ENCODE measurements at regions not wholly inside any gene's neighbourhood (a gene's known extent, or its start where the extent isn't known, plus 50 kb on each side); places are given as distances from the start of the nearest gene placed in this dataset.

DNA sequence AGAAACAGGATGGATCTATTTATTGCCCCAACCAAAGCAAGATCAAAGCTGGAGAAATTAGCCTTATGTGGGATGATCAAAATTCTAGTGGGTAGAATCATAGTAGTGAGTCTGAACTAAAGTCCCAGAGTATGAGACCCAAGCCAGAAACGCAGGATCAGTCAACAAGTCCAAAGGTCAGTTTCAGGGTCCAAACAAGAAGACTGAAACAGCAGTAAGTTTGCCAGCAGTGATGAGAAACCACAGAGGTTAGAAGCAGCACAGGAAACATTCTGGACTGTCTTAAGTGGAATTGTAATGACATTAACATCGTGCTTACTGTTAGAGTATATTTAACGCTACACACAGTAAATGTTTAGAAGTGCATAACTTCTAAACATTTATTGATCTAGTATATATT, 251.0 kb downstream of the LRRIQ3 start:
- TF ChIP-seq, protein P1, sequence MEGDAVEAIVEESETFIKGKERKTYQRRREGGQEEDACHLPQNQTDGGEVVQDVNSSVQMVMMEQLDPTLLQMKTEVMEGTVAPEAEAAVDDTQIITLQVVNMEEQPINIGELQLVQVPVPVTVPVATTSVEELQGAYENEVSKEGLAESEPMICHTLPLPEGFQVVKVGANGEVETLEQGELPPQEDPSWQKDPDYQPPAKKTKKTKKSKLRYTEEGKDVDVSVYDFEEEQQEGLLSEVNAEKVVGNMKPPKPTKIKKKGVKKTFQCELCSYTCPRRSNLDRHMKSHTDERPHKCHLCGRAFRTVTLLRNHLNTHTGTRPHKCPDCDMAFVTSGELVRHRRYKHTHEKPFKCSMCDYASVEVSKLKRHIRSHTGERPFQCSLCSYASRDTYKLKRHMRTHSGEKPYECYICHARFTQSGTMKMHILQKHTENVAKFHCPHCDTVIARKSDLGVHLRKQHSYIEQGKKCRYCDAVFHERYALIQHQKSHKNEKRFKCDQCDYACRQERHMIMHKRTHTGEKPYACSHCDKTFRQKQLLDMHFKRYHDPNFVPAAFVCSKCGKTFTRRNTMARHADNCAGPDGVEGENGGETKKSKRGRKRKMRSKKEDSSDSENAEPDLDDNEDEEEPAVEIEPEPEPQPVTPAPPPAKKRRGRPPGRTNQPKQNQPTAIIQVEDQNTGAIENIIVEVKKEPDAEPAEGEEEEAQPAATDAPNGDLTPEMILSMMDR (conservative IDR thresholded peaks at IDR 0.05; ENCODE audit: low read depth in 2 of 2): no peak
- TF ChIP-seq EZH2 (IDR thresholded peaks at IDR 0.05; ENCODE audit: low read depth, unreplicated experiment) (no peak), POLR2AphosphoS5 (IDR thresholded peaks at IDR 0.05; ENCODE audit: low read depth) (no peak), EZH2phosphoT487 (IDR thresholded peaks at IDR 0.05; ENCODE audit: unreplicated experiment) (no peak), CREB1 (CRISPR knock-in tag; IDR thresholded peaks at IDR 0.05; ENCODE audit: low read depth) (no peak), NANOG (IDR thresholded peaks at IDR 0.05; ENCODE audit: borderline replicate concordance) (no peak)
- TF ChIP-seq, protein P2, sequence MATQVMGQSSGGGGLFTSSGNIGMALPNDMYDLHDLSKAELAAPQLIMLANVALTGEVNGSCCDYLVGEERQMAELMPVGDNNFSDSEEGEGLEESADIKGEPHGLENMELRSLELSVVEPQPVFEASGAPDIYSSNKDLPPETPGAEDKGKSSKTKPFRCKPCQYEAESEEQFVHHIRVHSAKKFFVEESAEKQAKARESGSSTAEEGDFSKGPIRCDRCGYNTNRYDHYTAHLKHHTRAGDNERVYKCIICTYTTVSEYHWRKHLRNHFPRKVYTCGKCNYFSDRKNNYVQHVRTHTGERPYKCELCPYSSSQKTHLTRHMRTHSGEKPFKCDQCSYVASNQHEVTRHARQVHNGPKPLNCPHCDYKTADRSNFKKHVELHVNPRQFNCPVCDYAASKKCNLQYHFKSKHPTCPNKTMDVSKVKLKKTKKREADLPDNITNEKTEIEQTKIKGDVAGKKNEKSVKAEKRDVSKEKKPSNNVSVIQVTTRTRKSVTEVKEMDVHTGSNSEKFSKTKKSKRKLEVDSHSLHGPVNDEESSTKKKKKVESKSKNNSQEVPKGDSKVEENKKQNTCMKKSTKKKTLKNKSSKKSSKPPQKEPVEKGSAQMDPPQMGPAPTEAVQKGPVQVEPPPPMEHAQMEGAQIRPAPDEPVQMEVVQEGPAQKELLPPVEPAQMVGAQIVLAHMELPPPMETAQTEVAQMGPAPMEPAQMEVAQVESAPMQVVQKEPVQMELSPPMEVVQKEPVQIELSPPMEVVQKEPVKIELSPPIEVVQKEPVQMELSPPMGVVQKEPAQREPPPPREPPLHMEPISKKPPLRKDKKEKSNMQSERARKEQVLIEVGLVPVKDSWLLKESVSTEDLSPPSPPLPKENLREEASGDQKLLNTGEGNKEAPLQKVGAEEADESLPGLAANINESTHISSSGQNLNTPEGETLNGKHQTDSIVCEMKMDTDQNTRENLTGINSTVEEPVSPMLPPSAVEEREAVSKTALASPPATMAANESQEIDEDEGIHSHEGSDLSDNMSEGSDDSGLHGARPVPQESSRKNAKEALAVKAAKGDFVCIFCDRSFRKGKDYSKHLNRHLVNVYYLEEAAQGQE (IDR thresholded peaks at IDR 0.05; ENCODE audit: unreplicated experiment): no peak

All from GM23338 (cell line).